ENCODE measurements at regions not wholly inside any gene's neighbourhood (a gene's known extent, or its start where the extent isn't known, plus 50 kb on each side); places are given as distances from the start of the nearest gene placed in this dataset.

GRCh38 chr1:228985661-228986060, 250.4 kb downstream of the RHOU start:
- TF ChIP-seq CTCF (IDR thresholded peaks at IDR 0.05; ENCODE audit: low read depth, low read length), result no peak
- Histone ChIP-seq H3K27ac (ENCODE audit: low read depth, low read length) (no peak overlapping the region), H3K27me3 (ENCODE audit: control insufficient read depth, insufficient read depth, low read length) (peaks cover 4% of the 10 kb centered on the region), H3K9me3 (ENCODE audit: control insufficient read depth, insufficient read depth, low read length) (no peaks in the 10 kb centered on the region), H3K4me3 (ENCODE audit: low read depth, low read length) (no peak overlapping the region)
- DNase-seq (ENCODE audit: low read depth, low spot score), result no peak
- ChIA-PET CTCF (no interaction called here), POLR2A (no interaction called here)

- Histone ChIP-seq H3K4me3 (ENCODE audit: low read depth, low read length) (no peak overlapping the region), H3K27ac (ENCODE audit: low read depth, low read length) (no peak overlapping the region), H3K27me3 (ENCODE audit: control insufficient read depth, insufficient read depth, low read length) (peaks cover 4% of the 10 kb centered on the region), H3K9me3 (ENCODE audit: control insufficient read depth, insufficient read depth, low read length) (no peaks in the 10 kb centered on the region)
- DNase-seq (ENCODE audit: low read depth, low spot score), result no peak
- no peak for TF ChIP-seq CTCF (IDR thresholded peaks at IDR 0.05; ENCODE audit: low read depth, low read length)
- ChIA-PET CTCF (no interaction called here), POLR2A (no interaction called here)
Observed at GRCh38 chr1:228986093-228986904, 251.0 kb downstream of the RHOU start.

GRCh38 chr1:228987286-228987685, 252.0 kb downstream of the RHOU start:
- no peak for DNase-seq (ENCODE audit: low read depth, low spot score)
- no peak overlapping the region for H3K4me3 ChIP-seq (ENCODE audit: low read depth, low read length)
- H3K27me3 ChIP-seq (ENCODE audit: control insufficient read depth, insufficient read depth, low read length), result peaks cover 8% of the 10 kb centered on the region
- CTCF ChIA-PET, result interaction anchor here (0.6 kb wide), 1 partner anchor 272 kb away, joined by 4 read pairs; no protein-coding TSS in a partner anchor
- no peaks in the 10 kb centered on the region for H3K9me3 ChIP-seq (ENCODE audit: control insufficient read depth, insufficient read depth, low read length)
- POLR2A ChIA-PET, result no interaction called here
- TF ChIP-seq CTCF (IDR thresholded peaks at IDR 0.05; ENCODE audit: low read depth, low read length), result no peak
- no peak overlapping the region for H3K27ac ChIP-seq (ENCODE audit: low read depth, low read length)

GRCh38 chr1:228987736-228988506, 252.6 kb downstream of the RHOU start:
- H3K27ac ChIP-seq (ENCODE audit: low read depth, low read length), result no peak overlapping the region
- DNase-seq (ENCODE audit: low read depth, low spot score), result no peak
- no peak for TF ChIP-seq CTCF (IDR thresholded peaks at IDR 0.05; ENCODE audit: low read depth, low read length)
- peaks cover 11% of the 10 kb centered on the region for H3K27me3 ChIP-seq (ENCODE audit: control insufficient read depth, insufficient read depth, low read length)
- H3K9me3 ChIP-seq (ENCODE audit: control insufficient read depth, insufficient read depth, low read length), result no peaks in the 10 kb centered on the region
- H3K4me3 ChIP-seq (ENCODE audit: low read depth, low read length), result no peak overlapping the region
- ChIA-PET CTCF (interaction anchor here (0.5 to 0.6 kb wide), 3 partner anchors 243 to 500 kb away, joined by 3 to 8 read pairs (median 4); no protein-coding TSS in a partner anchor), POLR2A (no interaction called here)

- ChIA-PET CTCF (interaction anchor here (0.6 kb wide), 1 partner anchor 499 kb away, joined by 8 read pairs; no protein-coding TSS in a partner anchor), POLR2A (no interaction called here)
- Histone ChIP-seq H3K4me3 (ENCODE audit: low read depth, low read length) (no peak overlapping the region), H3K27ac (ENCODE audit: low read depth, low read length) (no peak overlapping the region), H3K27me3 (ENCODE audit: control insufficient read depth, insufficient read depth, low read length) (peaks cover 11% of the 10 kb centered on the region), H3K9me3 (ENCODE audit: control insufficient read depth, insufficient read depth, low read length) (no peaks in the 10 kb centered on the region)
- TF ChIP-seq CTCF (IDR thresholded peaks at IDR 0.05; ENCODE audit: low read depth, low read length), result no peak
- no peak for DNase-seq (ENCODE audit: low read depth, low spot score)
Observed at GRCh38 chr1:228988664-228989063, 253.4 kb downstream of the RHOU start.

Measured in AG04450 (cell line).